Fibroblast of mammary gland (primary cell): ENCODE measurements at regions not wholly inside any gene's neighbourhood (a gene's known extent, or its start where the extent isn't known, plus 50 kb on each side); places are given as distances from the start of the nearest gene placed in this dataset.

ENCODE experiments used
- DNase-seq: peaks from one replicate; pipeline ENCODE4 v3.0.0-alpha.2; 2010; ENCODE audit warnings: low read depth
- H3K4me3 ChIP-seq: 2 replicates; pipeline ENCODE4 v1.5.1; 2011; ENCODE audit warnings: low read depth, mild to moderate bottlenecking, low read length, moderate library complexity; ENCODE audit not compliant: control insufficient read depth
- CTCF ChIP-seq: conservative IDR thresholded peaks from 2 replicates; pipeline ENCODE4 v1.5.1; 2011; ENCODE audit warnings: low read depth, low read length, inconsistent platforms; ENCODE audit not compliant: control insufficient read depth, insufficient read depth

DNA sequence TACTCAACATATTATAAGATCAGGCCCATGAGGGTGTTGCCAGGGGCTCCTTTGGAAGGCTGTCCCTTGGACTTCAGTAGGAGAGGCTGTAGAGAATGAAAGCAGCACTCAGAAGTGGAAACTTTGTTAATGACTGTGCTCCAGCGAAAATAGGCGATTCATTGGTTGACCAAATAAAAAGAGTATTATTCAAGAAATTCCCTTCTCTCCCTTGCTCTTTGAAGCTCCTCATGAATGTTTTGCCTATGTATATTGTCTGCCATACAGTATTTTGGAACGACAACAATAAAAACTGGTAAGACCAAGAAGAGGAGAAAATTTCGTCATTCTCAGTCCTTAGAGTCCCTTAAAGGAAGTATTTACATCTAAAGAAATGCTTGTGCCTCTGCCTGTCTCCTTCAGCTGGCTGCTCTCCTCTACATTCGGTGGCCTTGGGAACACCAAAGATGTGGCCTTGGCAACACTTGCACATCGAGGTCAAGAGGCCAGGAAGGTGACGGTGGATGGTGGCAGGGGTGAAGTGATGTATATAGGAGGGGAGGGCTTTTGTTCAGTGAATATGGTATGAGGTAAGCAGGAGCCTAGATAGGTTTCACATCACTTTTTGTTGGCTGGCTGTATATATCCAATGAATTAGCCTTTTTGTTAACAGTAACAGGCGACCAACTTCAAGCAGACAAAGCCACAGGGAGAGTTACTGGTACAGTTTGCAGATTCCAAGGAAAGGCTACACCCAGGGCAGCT, 95.0 kb upstream of the ACTBL2 start:
- no peak for TF ChIP-seq CTCF
- no peak for DNase-seq
- no peak overlapping the region for H3K4me3 ChIP-seq

DNA sequence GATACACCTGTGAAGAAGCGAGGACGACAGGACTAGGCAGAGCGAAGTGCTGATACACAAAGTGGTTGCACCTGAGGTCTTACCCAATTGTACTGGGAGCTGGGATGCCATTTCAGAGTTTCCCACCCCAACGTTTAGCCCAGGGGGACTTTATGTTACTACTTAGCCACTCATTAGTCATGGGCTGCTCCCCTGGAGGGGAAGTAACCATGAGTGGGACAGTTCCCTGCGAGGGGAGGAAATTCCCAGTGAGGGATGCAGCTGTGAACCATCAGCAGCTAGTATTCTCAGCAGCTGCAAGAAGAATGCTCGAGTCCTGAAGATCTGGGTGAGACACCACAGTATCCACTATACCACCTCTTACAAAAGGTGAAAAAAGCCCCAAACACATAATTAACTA, 93.7 kb upstream of the ACTBL2 start:
- TF ChIP-seq CTCF: no peak
- no peak for DNase-seq
- no peak overlapping the region for H3K4me3 ChIP-seq

- TF ChIP-seq CTCF: no peak
- no peak for DNase-seq
- no peak overlapping the region for H3K4me3 ChIP-seq
Measured at GRCh38 chr5:57575839-57576238, 93.2 kb upstream of the ACTBL2 start.

GRCh38 chr5:57572461-57572860, 89.8 kb upstream of the ACTBL2 start:
- no peak for DNase-seq

DNA sequence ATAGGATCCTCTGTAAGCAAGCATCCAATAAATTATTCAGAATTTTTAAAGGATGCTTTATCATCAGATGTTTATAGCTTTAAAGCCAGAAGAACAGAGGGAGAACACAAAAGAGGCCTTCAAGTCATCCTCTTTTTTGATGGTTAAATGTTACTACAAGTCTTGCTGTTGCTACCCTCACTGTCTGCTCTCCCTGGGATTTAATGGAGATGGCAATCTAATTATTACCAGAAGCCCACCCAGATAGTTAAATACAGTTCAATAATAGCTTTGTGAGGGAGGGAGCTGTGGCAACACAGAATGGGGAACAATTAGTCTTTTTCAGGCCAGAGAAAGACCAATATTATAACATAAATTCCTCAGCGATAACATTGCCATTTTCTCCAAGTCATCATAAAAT, 87.0 kb upstream of the ACTBL2 start:
- H3K4me3 ChIP-seq: no peak overlapping the region
- no peak for DNase-seq

More at GRCh38 chr5:57572461-57572860, 89.8 kb upstream of the ACTBL2 start:
- no peak for TF ChIP-seq CTCF
- no peak overlapping the region for H3K4me3 ChIP-seq

GRCh38 chr5:57568136-57568535, 85.5 kb upstream of the ACTBL2 start:
- no peak for TF ChIP-seq CTCF

More for the DNA sequence above, 87.0 kb upstream of the ACTBL2 start:
- no peak for TF ChIP-seq CTCF

More at GRCh38 chr5:57568136-57568535, 85.5 kb upstream of the ACTBL2 start:
- no peak for DNase-seq
- H3K4me3 ChIP-seq: no peak overlapping the region
